Heart left ventricle (tissue), 13 donors: ENCODE measurements at regions not wholly inside any gene's neighbourhood (a gene's known extent, or its start where the extent isn't known, plus 50 kb on each side); places are given as distances from the start of the nearest gene placed in this dataset.

Experiments used
- POLR2A ChIP-seq, 2 donors: fragments of 450-650 bp; IDR thresholded peaks; one replicate each; pipeline ENCODE4 v1.6.1; 2017; ENCODE audit warnings: antibody characterized with exemption in 2 of 2, mild to moderate bottlenecking in 2 of 2, moderate library complexity in 2 of 2
- TF ChIP-seq, protein P1 (sequence below), 12 donors: fragments of 200-600 bp; sonication (generic) in 4 of 12; IDR thresholded peaks; one replicate each; pipeline versions ENCODE4 v1.5.0 to v1.8.0; 2018 to 2022; ENCODE audit warnings: antibody characterized with exemption in 12 of 12, mild to moderate bottlenecking in 5 of 12
- donor health status: ischemic (EF 13 %, LVEDD 7.1; RV severe dilation, severe dysfunction).
- donor health status: DM: no; HTN: yes; CAD: no.
- donor health status: DM: no; HTN: no; CAD: no.
- donor health status: ischemic (EF 25% LVEDD 6.9; RV normal size, moderate dysfunction).
- donor health status: ischemic (EF 25% LVEDD 5.7; RV mildly dilated, moderate dysfunction).
- donor health status: ischemic (EF 35%, LVEDD 5.7; RV mildly dilated, moderate dysfunction).
- donor health status: nonischemic (EF 11% LVEDD 7.7; RV severe dilation, severe dysfunction).
- donor health status: DM: yes; HTN: yes; CAD: no.
- donor health status: PGD.
- donor health status: ischemic (EF 29% LVEDD 5.4; RV normal size, mild dysfunction).
- donor health status: nonischemic (EF 23%, LVEDD 6.1; RV moderate dilation, normal function).

DNA sequence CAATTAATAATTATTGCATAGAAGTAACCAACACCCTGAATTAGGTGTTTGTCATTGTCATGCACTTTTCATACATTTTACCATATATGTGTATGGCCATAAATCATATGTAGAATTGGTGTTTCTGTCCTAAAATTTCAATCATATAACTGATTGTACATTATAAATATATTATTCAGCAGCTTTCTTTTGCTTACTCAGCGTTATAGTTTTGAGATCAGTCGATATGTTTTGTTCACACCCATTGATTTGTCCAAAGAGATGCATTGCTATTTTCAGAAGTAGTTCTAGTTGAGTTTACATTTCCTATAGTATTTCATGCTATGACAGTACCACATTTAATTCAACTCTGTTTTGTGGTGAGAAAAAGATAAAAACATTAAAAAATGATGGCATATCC lies 50.5 kb upstream of the PARP4 start:
- TF ChIP-seq, protein P1, sequence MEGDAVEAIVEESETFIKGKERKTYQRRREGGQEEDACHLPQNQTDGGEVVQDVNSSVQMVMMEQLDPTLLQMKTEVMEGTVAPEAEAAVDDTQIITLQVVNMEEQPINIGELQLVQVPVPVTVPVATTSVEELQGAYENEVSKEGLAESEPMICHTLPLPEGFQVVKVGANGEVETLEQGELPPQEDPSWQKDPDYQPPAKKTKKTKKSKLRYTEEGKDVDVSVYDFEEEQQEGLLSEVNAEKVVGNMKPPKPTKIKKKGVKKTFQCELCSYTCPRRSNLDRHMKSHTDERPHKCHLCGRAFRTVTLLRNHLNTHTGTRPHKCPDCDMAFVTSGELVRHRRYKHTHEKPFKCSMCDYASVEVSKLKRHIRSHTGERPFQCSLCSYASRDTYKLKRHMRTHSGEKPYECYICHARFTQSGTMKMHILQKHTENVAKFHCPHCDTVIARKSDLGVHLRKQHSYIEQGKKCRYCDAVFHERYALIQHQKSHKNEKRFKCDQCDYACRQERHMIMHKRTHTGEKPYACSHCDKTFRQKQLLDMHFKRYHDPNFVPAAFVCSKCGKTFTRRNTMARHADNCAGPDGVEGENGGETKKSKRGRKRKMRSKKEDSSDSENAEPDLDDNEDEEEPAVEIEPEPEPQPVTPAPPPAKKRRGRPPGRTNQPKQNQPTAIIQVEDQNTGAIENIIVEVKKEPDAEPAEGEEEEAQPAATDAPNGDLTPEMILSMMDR (IDR thresholded peaks at IDR 0.05), result no peak
- no peak for TF ChIP-seq POLR2A (IDR thresholded peaks at IDR 0.05)
